ENCODE measurements at regions not wholly inside any gene's neighbourhood (a gene's known extent, or its start where the extent isn't known, plus 50 kb on each side); places are given as distances from the start of the nearest gene placed in this dataset.
"Not testable (repeated sequence)": the region's sequence is repeated elsewhere in the genome, so short reads cannot be mapped to it uniquely, and the experiment has no call there.

GRCh38 chr7:116384936-116385635, 114.5 kb upstream of the CAV2 start:
- DNase-seq = no peak

- DNase-seq = no peak
Measured at GRCh38 chr7:116386674-116387073, 112.9 kb upstream of the CAV2 start.

DNA sequence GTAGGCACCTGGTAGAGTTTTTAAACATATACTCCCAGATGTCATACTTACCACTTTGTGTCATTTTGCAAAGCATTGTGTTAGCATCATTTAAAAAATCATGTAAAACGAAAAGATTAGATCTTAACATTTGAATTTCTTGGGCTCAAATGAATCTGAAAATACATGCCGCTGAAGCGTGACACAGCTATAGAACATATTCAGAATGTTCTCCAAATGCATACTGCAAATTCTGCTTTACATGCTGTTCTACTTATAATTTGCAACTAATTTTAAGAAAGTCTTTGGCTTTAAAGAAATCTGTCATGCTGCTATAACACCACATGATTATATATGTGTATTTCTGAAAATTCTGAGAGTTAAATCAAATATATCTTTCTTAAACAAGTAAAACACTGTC, 109.2 kb upstream of the CAV2 start:
- no peak for DNase-seq

DNA sequence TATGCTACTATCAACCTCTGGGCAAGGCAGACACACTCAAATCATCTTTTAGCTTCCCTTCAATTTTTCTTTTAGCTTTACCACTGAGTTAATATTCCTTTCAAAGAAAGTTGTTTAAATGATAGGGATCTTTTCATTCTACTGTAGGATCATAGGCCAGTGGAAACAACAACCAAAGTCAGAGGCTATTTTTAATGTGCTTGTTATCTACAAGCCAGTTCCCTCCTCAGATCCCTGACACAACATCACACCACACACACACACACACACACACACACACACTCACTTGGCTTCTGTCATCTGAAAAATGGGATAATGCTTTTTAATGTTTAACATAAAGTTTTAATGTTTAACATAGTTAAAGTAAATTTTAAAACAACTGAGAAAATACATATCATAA, 106.7 kb upstream of the CAV2 start:
- no peak for DNase-seq

- peak in 1 of 2 donors; percentile 1 for DNase-seq
Measured at GRCh38 chr7:116393654-116394053, 105.9 kb upstream of the CAV2 start.

DNA sequence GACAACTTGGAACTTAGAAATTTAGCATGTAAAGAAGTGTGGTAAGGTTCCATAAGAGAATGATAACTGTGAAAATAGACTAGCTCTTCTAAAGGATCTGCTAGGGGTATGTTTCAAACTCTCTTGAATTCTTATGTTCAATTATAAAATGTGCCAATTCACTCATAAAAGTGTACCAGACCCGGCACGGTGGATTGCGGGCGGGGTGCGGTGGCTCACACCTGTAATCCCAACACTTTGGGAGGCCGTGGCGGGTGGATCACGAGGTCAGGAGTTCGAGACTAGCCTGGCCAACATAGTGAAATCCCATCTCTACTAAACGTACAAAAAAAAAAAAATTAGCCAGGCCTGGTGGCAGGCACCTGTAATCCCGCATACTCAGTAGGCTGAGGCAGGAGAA, 105.4 kb upstream of the CAV2 start:
- DNase-seq = no peak

DNA sequence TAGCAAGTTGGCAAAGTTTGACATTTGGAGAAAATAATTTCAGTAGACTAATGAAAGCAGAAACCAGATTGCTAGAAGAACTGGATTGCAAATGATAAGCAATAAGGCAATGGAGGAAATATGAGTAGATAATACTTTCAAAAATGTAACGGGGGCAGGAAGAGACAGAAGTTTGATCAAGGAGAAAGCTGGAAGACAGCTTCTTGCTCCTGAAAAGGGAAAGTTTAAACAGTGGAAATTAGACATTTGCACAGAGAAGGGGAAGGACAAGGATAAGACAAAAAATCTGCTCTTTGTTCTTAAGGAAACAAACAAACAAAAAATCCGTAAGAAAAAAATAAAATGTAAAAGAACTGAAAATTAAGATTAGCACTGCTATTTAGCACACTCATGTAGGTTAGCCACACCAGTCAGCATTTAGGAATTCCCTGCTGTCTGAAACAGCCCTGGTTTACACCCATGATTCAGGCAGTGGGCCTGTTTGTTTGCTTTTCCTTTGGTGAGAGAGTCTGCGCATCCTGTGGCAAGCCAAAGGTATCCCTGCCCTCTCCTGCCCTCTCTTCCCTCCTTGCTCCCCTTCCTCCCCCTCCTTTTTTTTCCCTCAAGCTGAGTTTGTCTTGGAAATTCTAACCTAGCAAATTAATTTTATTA, 104.3 kb upstream of the CAV2 start:
- DNase-seq = no peak

- no peak for DNase-seq
Measured at GRCh38 chr7:116398672-116399071, 100.9 kb upstream of the CAV2 start.

GRCh38 chr7:116399819-116400218, 99.7 kb upstream of the CAV2 start:
- DNase-seq = no peak

DNA sequence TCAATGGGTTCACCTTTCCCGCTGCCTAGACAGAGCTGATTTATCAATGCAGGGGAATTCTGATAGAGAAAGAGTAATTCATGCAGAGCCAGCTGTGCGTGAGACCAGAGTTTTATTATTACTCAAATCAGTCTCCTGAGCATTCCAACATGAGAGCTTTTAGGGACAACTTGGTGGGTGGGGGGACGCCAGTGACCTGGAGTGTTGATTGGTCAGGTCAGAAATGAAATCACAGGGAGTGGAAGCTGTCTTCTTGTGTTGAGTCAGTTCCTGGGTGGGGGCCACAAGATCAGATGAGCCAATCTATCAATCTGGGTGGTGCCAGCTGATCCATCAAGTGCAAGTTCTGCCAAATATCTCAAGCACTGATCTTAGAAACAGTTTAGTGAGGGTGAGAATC, 99.0 kb upstream of the CAV2 start:
- no peak for DNase-seq

GRCh38 chr7:116401711-116402110, 97.8 kb upstream of the CAV2 start:
- DNase-seq = no peak

DNA sequence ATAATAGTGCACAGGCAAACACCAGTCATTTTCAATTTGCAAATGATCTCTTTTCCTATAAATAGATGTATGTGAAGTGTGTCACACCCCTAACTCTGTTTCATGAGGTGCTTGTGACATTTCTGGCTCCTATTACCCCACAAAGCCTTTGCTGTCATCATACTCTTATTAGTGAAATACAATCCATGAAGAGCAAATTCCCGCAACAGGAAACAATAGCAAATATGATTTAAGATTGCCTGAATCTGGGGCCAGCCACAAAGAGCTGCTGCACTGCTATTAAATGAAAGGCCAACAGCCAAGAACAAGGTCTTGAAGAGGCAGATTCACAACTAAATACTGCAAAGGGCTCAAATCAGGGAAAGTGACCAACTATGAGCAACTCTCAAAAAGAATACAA, 96.3 kb upstream of the CAV2 start:
- DNase-seq = no peak

DNA sequence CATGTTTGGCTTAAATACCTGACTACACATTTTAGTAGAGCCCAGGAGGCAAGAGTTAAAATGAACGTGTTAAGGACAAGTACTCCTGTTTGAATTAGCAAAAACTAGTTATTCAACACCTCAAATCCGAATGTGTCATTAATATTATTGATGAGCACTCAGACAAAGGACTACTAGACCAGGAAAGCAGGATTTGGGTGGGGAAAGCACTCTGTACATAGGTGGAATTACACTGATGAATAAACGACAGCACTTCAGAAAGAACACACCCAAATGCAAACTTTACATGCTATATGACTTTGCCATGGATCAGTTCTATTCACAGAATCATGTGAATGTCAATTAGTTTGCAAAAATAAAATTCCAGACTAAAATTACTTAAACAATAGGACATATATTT, 95.1 kb upstream of the CAV2 start:
- no peak for DNase-seq

- no peak for DNase-seq
Measured at GRCh38 chr7:116405810-116406209, 93.7 kb upstream of the CAV2 start.

DNA sequence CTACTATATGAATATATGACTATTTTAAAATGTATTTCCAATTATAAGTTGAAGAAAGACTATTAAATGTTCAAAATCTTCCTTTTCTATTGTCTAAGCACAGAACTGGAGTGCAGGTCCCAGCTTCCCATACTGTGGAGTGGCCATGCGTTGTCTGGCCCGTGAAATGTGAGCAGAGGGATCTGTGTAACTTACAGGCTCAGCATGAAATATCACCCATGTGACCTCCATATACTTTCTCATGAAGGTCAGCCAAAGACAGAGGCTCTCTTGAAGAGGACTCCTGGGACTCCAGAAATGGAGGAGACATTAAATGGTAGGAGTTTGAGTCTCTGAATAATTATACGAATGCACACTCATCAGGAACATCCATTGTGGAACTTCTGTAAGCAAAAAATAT, 92.4 kb upstream of the CAV2 start:
- DNase-seq = no peak

DNA sequence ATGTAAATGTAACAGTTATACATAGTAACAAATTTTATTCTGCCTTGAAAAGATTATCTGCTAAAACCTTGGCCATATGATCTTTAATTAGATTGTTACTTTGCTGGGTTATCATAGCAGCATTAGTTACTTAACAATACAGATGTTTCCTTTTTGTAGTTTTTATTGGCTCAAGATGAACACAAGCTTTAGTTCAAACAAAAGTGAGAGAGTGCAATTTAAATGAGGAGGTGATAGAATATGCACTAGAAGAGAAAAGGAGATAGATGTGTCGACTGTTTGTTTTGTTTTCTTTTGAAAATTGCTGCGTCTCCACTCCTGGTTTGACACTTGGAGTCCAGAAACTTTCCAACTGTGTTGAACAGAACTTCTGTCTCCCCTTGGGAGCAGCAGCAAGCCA, 91.4 kb upstream of the CAV2 start:
- DNase-seq = no peak

GRCh38 chr7:116408831-116409453, 90.6 kb upstream of the CAV2 start:
- DNase-seq = not testable (repeated sequence)

- DNase-seq = not testable (repeated sequence)
Measured at GRCh38 chr7:116410694-116411093, 88.8 kb upstream of the CAV2 start.

- DNase-seq = no peak
Measured at GRCh38 chr7:116417593-116418345, 81.8 kb upstream of the CAV2 start.

DNA sequence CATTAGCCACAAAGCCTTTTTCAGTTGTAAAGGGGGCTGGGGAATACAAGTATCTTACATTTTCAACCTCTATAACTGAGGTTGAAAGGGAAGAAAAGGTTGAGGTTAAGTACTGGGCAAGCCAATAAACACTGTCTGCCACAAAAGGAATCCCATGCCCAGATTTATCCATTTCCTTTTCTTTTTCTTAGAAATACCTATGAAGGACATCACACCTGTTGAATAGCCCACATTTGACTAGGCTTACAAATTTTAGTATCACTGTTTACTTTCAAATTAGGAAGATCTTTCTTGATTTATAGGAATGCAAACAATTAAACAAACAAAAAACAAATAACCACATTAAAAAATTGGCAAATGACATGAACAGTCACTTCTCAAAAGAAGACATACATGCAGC, 81.0 kb upstream of the CAV2 start:
- no peak for DNase-seq

GRCh38 chr7:116420003-116420402, 79.5 kb upstream of the CAV2 start:
- DNase-seq = no peak

- DNase-seq = no peak
Measured at GRCh38 chr7:116421298-116421697, 78.2 kb upstream of the CAV2 start.

GRCh38 chr7:116422683-116423082, 76.9 kb upstream of the CAV2 start:
- DNase-seq = no peak

DNA sequence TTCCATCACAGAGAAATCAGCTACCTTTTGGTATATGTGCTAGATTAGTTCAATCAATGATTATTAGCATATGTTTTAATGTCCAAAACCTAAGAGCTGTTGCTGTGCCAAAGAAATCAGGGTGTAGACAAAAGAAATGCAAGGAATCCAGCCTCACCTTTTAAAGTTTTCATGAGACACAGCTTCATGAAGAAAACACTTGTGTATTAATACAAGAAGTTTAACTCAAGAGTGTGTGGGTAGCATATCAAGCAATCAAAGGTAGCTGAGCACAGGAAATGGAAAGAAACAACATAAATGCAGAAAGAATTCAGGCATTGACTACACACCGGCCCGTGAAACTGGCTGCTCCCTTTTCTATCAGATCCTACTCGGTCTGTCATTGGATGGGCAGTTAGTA, 76.0 kb upstream of the CAV2 start:
- no peak for DNase-seq

All from inflammatory macrophage (primary cell).